ENCODE measurements at regions not wholly inside any gene's neighbourhood (a gene's known extent, or its start where the extent isn't known, plus 50 kb on each side); places are given as distances from the start of the nearest gene placed in this dataset.

DNA sequence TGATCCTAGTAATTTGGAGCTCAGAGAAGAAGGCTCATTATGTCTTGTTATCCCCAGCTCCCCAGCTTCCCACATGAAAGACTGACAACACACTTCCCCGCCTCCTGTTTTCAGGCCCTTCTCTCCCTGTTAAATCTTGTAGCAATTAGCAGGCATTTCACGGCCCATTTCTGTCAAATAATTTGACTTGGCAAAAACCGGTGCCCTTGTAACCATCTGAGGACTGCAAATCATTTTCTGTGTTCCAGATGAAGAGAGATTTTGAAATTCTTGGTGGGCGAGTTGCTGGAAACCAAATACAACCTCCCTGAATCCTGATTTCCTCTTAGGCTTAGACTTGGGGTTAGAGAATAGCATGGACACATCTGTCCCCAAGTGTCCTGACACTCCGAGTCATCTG lies 109.7 kb downstream of the MSX2 start:
- DNase-seq (ENCODE audit: low spot score) = no peak

DNA sequence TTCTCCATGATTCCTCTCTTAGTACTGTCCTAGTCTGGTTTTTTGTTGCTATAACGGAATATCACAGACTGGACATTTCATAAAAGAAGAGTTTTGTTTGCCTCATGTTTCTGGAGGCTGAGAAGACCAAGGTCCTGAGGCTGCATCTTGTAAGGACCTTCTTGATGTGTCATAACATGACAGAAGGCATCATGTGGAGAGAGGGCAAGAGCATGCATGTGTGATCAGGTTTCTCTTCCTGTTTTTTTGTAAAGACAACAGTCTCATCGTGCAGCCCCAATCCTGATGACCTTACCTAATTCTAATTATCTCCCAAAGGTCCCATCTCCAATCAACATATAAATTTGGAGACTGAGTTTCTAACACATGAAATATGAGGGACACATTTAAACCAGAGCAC lies 108.4 kb downstream of the MSX2 start:
- DNase-seq (ENCODE audit: low spot score) = no peak

DNA sequence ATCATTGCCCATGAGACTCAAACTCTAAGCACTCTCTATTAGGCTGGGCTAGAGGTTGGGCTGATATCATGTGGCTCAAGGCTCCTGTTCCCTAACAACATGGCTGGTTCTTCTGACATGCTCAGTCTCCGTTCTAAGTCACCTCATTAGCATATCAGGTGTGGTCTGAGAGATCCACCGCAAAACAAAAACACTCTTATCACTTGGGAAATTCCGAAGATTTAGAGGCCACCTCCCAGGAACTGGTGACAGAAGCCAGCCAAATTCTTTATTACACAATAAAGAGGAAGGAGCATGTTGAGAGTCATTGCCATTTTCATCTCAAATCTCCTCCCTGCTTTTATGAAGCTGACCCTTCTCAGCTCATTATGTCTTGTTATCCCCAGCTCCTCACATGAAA lies 107.6 kb downstream of the MSX2 start:
- no peak for DNase-seq (ENCODE audit: low spot score)

DNA sequence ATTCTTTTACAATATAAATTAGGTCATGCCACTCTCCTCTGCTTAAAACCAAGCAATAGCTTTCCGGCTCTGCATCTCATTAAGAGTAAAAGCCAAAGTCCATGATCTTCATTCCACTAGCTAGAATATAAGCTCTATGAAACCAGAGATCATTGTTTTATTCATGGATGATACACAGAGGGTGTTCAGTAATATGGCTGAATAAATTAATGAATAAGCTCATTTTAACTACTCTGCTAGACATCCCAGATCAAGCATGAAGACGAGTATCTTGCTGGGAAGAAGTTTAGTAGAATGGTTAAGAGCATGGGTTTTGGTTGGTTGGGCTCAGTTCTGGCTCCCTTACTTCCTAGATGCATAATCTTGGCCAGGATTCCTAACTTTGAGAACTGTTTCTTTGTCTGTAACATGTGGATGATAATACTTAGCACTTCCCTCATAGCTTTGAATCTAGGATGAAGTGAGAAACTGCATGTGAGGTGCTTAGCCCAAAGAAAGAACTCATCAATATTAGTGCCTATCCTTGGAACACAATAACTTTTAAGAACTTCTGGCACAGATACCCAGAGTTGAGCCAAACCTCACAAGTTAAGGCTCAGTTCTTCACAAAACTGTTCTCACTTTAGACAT lies 106.8 kb downstream of the MSX2 start:
- no peak for DNase-seq (ENCODE audit: low spot score)

DNA sequence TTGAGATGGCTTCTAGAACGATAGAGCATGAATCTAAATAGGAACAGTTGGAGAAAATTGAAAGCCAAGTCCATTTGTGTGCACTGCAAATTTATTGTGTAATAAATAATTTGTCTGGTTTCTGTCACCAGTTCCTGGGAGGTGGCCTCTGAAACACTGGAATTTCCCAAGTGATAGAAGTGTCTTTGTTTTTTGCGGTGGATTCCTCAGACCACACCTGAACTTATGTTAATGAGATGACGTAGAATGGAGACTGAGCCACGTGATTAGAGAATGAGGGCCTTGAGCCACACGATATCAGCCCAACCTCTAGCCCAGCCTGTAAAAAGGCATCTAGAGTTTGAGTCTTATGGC lies 105.1 kb downstream of the MSX2 start:
- DNase-seq (ENCODE audit: low spot score) = no peak

DNA sequence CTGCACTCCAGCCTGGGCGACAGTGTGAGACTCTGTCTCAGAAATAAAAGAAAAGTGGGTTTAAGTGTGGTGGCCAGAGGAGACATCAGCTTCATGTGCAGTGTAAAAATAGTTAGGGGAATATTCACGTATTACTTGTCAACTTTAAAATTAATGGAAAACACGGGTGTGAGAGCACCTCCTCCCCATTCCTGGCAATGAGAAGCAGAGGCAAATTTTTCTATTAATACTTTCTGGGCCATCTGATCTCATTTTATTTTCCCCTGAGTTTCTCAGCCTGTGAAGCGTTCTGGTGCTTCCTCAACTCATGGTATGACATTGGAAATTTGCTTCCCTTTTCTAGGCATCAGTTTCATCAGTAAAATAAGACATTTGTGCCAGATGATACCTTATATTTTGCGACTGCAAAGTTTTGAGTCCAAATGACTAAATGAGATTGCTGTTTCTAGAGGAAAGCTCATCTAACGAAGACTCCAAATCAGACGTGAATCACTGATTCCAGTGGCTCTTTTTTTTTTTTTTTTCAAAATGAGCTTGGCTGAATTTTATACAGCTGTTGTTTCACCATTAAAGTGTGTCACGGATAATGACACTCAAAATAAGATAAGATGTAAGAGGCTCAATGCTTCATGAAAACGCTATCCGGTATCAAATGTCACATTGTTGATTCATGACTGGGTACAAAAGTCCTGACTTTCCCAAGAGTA lies 104.6 kb downstream of the MSX2 start:
- DNase-seq (ENCODE audit: low spot score) = no peak

DNA sequence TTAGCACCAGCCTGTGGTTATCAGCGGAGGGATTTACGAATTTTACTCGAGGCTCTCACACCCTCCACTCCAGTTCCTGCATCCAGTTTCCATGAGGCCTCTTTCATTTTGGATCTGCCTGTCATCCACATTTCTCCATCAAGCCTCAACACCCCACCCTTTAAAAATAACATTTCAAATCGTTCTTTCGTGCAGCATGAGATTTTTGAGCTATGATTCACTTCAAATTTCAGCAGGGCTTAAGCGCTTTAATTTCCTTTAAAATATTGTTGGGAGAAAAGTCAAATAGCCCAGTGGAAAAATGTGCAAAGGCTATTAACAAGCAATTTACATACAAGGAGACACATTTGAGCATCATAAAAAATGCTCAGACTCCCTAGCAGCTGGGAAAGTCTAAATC lies 103.2 kb downstream of the MSX2 start:
- DNase-seq (ENCODE audit: low spot score) = no peak

DNA sequence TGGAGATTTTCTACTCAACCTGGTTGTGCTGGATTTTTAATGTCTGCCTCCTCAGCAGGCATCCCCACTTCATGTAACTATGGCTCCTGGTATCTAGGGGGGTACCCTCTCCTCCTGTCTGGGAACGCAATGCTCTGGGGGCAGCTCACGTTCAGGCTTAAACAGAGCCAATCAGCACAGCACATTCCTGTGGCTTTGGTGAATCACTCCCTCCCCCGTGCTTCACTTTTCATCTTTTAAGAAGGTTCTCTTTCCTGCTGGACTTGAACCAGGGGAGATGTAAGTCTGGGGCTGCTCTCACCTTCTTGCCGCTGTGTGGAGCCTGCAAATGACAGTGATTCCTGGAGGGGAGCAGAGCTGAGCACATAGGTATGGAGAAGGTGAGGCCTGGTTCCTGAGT lies 101.2 kb downstream of the MSX2 start:
- DNase-seq (ENCODE audit: low spot score) = no peak

DNA sequence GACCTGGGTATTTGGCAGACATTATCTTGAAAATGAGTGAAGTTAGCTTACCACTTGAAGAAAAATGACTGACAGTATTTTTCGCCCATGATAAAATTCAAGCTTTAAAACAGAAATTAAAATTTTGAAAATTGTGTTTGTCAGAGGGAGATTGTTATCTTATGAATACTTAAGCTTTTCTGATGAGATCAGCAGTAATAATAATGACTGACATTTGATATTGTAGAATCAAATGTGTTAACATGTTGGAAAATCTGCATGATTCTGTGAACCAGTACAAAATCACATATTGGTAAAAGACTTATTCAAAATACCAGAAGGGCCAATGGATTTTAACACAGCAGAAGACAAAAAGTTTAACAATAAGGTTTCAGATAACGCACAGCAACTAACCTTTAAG lies 94.0 kb downstream of the MSX2 start:
- no peak for DNase-seq (ENCODE audit: low spot score)

DNA sequence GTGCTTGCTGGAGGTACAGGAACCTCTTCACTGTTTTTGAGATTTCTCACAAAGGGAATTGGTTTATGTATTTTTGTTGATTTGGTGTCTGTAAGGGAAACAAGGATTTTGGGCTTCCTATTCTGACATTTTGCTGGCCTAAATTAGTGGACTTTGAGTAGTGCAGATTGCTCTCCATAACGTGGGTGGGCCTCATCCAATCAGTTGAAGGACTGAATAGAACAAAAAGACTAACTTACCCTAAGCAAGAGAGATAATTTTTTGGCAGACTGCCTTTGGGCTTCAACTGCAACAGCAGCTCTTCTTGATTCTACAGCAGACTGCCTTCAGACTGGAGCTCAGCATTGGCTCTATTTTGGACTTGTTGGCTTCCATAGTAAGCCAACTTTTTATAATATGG lies 93.2 kb downstream of the MSX2 start:
- DNase-seq (ENCODE audit: low spot score) = no peak

DNA sequence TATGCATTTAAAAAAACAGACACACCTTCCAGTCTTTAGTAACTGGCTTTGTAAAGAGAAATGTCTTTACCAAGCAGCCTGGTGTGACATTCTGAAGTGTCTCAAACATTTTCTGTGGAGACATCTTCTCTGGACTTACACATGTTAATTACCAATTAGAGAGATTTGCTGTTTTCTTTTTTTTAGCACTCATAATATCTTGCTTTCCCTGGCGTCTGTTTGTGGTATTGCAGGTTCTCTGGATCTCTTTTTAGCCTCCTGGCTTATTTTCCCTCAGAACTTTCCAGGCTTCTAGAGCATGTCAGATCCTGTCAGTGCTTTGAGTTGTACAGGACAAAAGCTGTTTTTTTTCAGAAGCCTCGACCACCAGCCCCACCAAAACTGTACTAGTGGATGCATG lies 92.5 kb downstream of the MSX2 start:
- DNase-seq (ENCODE audit: low spot score) = no peak

DNA sequence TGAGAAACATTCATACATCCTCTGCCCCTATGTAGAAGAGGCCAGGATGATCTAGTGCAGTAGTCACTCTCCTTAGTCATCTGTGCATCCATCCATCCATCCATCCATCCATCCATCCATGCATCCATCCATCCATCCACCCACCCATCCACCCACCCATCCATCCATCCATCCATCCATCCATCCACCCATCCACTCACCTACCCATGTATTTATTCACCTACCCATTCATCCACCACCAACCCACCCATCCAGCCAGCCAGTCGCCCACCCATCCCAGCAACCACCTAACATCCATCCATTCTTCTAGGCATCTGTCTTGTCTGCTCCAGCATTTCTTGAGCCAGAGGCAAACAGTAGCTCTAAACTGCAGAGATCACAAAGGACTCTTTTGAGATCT lies 87.1 kb downstream of the MSX2 start:
- DNase-seq (ENCODE audit: low spot score) = no peak

DNA sequence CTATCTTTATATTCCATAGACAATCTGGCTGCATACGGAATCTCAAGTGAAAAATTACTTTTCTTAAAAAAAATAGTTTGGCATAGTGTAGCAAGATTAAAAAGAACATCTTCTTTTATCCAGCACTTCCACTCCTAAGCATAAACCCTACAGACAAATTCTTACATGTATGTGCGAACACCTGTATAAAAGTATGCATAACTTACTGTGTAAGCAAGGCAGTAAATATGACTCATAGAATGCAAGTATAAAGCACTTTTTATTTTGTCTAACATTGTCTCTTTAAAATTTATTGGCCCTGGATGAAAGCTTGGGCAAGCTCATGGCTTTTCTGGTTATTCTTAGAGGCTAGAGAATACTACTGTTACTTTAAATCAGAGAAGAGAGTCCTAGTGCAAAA lies 86.4 kb downstream of the MSX2 start:
- DNase-seq (ENCODE audit: low spot score) = no peak

DNA sequence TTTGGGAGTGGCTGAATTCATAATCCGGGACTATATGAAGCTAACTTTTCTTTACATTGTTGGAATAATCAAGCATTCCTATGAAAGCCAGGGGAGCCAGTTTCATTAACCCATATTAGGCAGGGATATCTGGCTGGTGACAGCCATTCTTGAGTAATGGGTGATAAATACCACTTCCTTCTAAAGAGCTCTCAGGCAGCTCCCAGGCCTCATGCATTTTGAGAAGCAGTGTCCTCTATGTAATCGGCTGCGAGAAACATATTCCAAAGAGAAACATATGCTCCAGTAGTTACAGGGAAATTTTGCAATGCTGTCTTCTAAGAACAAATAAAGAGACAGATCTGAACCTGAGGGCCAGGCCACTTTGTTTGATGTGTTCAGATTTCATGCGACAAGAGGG lies 83.1 kb downstream of the MSX2 start:
- no peak for DNase-seq (ENCODE audit: low spot score)

DNA sequence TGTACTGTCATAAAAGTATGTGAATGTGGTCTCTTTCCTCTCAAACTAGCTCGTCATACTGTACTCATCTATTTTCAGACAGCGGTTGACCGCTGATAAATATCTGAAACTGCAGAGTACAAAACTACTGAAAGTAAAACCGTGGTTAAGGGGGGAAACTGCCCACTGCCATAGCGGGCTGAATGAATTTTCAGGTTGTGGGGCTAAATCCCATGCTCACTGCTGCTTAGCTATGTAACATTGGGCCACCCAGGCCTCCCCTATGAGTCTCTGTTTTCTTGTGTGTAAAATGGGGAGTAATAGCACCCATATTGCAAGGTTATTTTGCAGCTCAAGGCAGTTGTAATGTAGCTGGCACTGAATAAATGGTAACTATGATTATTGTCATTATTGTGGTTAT lies 82.3 kb downstream of the MSX2 start:
- no peak for DNase-seq (ENCODE audit: low spot score)

DNA sequence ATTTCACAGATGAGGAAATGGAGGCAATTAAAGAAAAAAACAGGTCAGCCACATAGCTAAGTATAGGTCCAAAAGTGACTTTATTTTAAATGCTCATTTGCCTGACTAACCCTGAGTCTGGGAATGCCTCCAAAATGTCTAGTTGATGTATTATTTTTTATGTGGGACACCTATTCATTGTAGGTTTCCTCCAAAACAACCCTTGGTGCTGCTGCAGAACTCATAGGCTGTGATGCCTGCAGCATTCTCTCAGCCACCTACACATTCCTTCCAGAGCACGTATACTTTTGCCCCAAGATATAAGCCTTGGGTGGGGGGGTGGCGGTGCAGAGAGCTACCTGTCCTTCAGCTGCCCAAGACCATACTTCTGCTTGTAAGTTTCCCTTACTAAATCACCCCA lies 77.4 kb downstream of the MSX2 start:
- no peak for DNase-seq (ENCODE audit: low spot score)

DNA sequence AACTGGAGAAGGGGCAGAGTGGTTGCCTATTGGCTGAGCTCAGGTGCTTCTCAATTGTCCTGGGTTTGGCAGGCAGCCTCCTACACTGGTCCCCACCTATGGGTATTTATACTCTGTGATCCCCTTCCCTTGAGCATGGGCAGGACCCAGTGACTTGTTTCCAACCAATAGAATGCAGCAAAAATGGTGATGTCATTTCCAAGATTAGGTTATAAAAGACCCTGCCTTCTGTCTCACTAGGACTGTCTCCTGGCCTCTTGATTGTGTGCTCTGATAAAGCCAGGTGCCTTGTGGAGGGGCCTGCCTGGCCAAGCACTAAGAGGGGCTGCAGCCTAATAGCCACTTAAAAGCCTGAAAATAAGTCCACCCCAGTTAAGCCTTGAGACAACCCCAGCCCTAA lies 76.1 kb downstream of the MSX2 start:
- no peak for DNase-seq (ENCODE audit: low spot score)

DNA sequence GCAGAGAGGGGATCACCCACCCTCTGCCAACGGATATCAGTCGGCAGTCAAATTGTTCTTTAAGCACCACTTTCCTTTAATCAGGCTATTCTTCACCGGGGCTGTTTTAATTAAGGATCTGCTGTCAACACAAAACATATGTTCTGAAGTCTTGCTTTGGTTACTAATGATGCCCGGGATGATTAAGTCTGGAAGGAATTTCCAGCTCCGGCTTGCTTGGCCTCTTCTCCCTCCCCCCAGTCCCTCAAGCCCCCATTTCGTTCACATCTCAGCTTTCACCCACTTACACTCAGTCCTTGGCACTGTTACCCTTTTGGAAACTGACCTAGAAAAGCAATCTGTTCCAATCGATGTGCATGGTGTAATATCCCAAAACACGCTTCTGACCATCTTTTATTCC lies 74.7 kb downstream of the MSX2 start:
- DNase-seq (ENCODE audit: low spot score) = no peak

DNA sequence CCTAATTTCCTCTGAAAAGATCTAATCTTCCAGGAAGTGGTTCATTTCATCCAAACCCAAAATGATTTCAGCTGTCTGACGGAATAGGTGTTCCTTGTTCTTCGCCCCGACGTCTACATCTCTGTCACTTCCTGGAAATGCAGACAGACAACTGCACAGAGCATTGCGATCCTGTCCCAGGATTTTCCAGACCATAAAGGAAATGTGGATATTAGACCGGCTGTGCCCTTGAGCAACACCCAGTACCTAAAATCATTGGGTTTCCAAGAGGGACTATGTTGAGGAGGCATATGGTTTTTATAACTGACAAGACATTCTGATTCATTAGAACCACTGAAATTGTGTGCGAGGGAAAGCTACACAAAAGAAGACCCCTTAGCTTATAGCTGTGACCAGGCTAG lies 74.2 kb downstream of the MSX2 start:
- DNase-seq (ENCODE audit: low spot score) = no peak

DNA sequence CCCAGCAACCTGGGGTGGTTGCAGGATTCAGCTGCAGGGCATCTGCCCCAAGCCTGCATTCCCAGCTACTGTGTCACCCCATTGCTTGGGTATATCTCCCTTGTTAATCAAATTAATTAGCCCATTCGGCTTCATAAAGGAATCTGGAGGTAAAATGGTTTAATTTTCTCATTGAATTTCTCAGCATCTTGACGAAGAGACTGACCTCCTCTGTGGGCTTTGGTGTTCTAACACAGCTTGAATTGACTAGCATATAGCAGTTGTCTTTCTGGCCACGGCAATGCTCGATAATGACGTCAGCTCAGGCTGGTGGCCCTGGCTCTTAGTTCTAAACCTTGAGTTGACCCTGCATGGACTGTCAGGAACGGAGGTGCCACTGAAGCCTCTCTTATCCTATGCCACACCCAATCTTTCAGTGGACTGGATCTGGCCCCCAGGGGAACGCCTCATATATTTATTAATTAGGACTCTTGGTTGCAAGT lies 72.4 kb downstream of the MSX2 start:
- DNase-seq (ENCODE audit: low spot score) = no peak

DNA sequence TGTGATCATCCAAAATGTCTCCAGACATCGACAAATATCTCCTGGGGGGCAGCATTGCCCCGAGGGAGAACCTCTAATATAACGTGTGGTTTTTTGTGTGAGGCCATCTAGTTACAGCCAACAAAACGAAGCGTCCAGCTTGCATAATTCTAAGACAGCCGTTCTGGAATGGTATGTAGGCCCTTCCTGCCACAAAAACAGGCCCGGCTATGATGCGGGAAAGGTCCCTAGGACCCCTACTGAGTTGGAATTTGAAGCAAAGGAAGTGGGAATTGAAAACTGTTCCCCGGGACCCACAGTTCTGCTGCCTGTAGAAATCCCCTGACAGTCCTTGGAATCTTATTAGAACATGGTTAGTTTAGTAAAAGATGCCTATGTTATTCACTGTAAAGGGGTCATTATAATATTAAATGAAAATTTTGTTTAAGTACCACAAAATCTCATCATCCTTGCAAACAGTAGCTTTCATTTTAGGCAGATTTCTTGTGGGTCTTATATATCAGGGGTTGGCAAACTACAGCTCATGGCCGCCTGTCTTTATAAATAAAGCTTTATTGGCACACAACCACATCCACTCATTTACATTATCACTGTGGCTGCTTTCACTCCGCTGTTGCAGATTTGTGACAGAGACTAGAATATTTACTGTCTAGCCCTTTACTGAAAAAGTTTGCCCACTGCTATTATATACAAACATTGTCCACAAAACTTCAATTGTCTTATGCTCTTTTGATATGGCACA lies 70.7 kb downstream of the MSX2 start:
- DNase-seq (ENCODE audit: low spot score) = no peak

DNA sequence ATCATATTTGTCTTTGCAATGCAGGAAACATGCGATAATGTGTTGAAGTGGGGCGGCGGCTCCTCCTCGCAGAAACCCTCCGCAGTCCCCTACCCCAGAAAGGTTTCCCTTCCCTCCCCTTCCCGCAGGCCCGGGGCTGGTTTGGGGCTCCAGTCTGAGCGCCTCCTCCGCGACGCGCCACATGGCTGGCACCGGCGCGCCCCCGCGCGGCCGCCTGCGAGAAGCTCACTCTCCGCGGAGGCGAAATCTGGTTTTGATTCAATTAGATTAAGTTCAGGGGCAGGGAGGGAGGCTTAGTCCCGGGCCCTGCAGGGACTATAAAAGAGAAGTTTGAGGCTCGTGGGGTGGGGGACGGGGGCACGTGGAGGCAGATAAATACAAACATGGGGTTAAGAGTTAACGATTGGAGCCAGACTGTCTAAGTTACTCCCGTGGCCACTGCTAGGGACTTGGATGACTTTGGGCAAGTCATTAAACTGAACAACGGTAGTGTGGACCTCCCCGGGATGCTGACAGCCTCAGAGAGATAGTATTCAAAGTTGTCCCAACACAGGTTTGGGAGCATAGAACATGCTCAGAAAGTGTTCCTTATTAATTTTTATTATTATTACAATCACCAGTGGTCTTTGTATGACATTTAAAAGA lies 69.4 kb downstream of the MSX2 start:
- peak; percentile 20 for DNase-seq (ENCODE audit: low spot score)

DNA sequence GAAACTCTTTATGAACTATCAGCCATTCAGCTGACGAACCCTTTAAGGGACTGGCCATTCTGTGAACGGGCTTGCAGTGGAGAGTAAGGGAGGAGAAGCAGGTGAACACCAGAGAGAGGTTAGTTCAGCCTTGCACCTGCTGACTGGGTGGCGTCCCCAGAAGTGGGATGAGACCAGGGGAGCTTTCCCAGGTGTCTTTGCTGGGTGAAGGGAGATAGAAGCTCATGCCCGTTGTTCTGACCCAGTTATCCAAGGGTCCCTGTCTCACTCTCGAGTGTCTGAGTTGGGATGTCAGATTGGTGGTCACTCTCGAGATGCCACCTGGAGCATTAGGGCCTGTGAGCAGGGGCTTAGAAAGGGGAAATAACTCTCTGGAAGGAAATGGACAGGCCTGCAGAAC lies 68.7 kb downstream of the MSX2 start:
- DNase-seq (ENCODE audit: low spot score) = no peak
